Endothelial cell of umbilical vein (primary cell): ENCODE measurements at regions not wholly inside any gene's neighbourhood (a gene's known extent, or its start where the extent isn't known, plus 50 kb on each side); places are given as distances from the start of the nearest gene placed in this dataset.

ENCODE experiments used
- BruUV-seq: library from RNA; stranded (reverse); fragments of 400-500 nt; replicated peaks from 2 replicates; lab custom pipeline; 2021; lab: Mats Ljungman, UMichigan
- CTCF ChIA-PET: fragments of 300-600, 350-600 bp; sonication (Branson Sonifier 250); formaldehyde crosslinking; loops from one replicate; lab custom pipeline; 2021; ENCODE audit warnings: antibody characterized with exemption, inconsistent platforms; lab: Charles Lee
- POLR2A ChIA-PET: fragments of 300-600, 350-600 bp; sonication (Branson Sonifier 250); formaldehyde crosslinking; loops from one replicate; lab custom pipeline; 2021; ENCODE audit warnings: antibody characterized with exemption, inconsistent platforms; lab: Charles Lee
- DNase-seq: peaks from one replicate; pipeline ENCODE4 v3.0.0-alpha.2; 2011; ENCODE audit warnings: low read depth, low spot score
- FAIRE-seq: peaks from 2 replicates; lab custom pipeline; 2011; peaks lifted over from hg19 to GRCh38; lab: Jason Lieb, UNC
- H2AFZ ChIP-seq: 2 replicates; pipeline ENCODE4 v1.6.0; 2012; ENCODE audit warnings: low read depth, low read length, control low read depth, inconsistent platforms
- H3K27ac ChIP-seq: 2 replicates; pipeline ENCODE4 v1.5.1; 2011; ENCODE audit warnings: low read depth, mild to moderate bottlenecking, control low read depth, low read length, moderate library complexity; ENCODE audit not compliant: insufficient read depth
- H3K27me3 ChIP-seq, 2 experiments: 2 replicates each; pipeline versions ENCODE4 v1.6.0 to v1.6.1; 2011; ENCODE audit warnings: low read length in 2 of 2, mixed read lengths in 1 of 2; ENCODE audit not compliant: control insufficient read depth in 2 of 2, insufficient read depth in 2 of 2
- H3K36me3 ChIP-seq, 2 experiments: 2 replicates in 1 of 2; 3 replicates in 1 of 2; pipeline ENCODE4 v1.5.1; 2011; ENCODE audit warnings: low read length in 2 of 2, mild to moderate bottlenecking in 1 of 2, moderate library complexity in 1 of 2; ENCODE audit not compliant: control insufficient read depth in 2 of 2, insufficient read depth in 2 of 2; ENCODE audit errors: extremely low read depth in 1 of 2
- H3K4me1 ChIP-seq: 3 replicates; pipeline ENCODE4 v1.5.1; 2011; ENCODE audit warnings: mild to moderate bottlenecking, low read length; ENCODE audit not compliant: control insufficient read depth, insufficient read depth; ENCODE audit errors: extremely low read depth
- H3K4me2 ChIP-seq: 2 replicates; pipeline ENCODE4 v1.6.1; 2011; ENCODE audit warnings: low read length, control low read depth, mixed read lengths; ENCODE audit not compliant: insufficient read depth
- H3K4me3 ChIP-seq, 3 experiments: fragments of 200-600 bp in 1 of 3; sonication (generic), shearing (Covaris generic) in 1 of 3; replicated peaks in 1 of 3; 2 replicates each; pipeline ENCODE4 v1.5.1; 2011 to 2016; ENCODE audit warnings: control low read depth in 3 of 3, low read length in 3 of 3, mild to moderate bottlenecking in 2 of 3, inconsistent platforms in 1 of 3, low read depth in 1 of 3, moderate library complexity in 1 of 3; ENCODE audit not compliant: insufficient read depth in 1 of 3
- H3K79me2 ChIP-seq: 2 replicates; pipeline ENCODE4 v1.6.0; 2012; ENCODE audit warnings: low read length, inconsistent platforms; ENCODE audit not compliant: control insufficient read depth, insufficient read depth
- H3K9ac ChIP-seq: replicated peaks from 2 replicates; pipeline ENCODE3; 2011; ENCODE audit warnings: low read length, control low read depth; ENCODE audit not compliant: insufficient read depth; ENCODE audit errors: extremely low read depth
- H3K9me1 ChIP-seq: replicated peaks from 3 replicates; pipeline ENCODE4 v1.6.0; 2011; ENCODE audit warnings: mild to moderate bottlenecking, low read length; ENCODE audit not compliant: control insufficient read depth, insufficient read depth; ENCODE audit errors: extremely low read depth
- H3K9me3 ChIP-seq: replicated peaks from 2 replicates; pipeline ENCODE4 v1.5.1; 2012; ENCODE audit warnings: low read length, inconsistent platforms; ENCODE audit not compliant: control insufficient read depth, insufficient read depth
- H4K20me1 ChIP-seq: replicated peaks from 2 replicates; pipeline ENCODE3; 2011; ENCODE audit warnings: mild to moderate bottlenecking, low read length; ENCODE audit not compliant: control insufficient read depth, insufficient read depth; ENCODE audit errors: extremely low read depth
- CTCF ChIP-seq, 2 donors: IDR thresholded peaks; 1 replicate in 1 of 2; 2 replicates in 1 of 2; pipeline ENCODE4 v1.5.1; 2011; ENCODE audit warnings: low read length in 2 of 2, mild to moderate bottlenecking in 2 of 2, moderate library complexity in 2 of 2, control low read depth in 1 of 2, inconsistent platforms in 1 of 2, low read depth in 1 of 2; ENCODE audit not compliant: insufficient read depth in 1 of 2; ENCODE audit errors: extremely low read depth in 1 of 2
- EZH2 ChIP-seq: IDR thresholded peaks from 2 replicates; pipeline ENCODE4 v1.6.1; 2012; ENCODE audit warnings: borderline replicate concordance, low read depth, mild to moderate bottlenecking, moderate library complexity, low read length, inconsistent platforms; ENCODE audit not compliant: severe bottlenecking
- FOS ChIP-seq: IDR thresholded peaks from 2 replicates; pipeline ENCODE4 v1.6.1; 2011; ENCODE audit warnings: mild to moderate bottlenecking, low read length, moderate library complexity, borderline replicate concordance; ENCODE audit not compliant: insufficient read depth
- GATA2 ChIP-seq: IDR thresholded peaks from 2 replicates; pipeline ENCODE4 v1.7.0; 2011; ENCODE audit warnings: low read depth, mild to moderate bottlenecking, moderate library complexity, mixed read lengths, low read length; ENCODE audit not compliant: insufficient read length, insufficient read depth
- JUN ChIP-seq: IDR thresholded peaks from 2 replicates; pipeline ENCODE4 v1.6.1; 2011; ENCODE audit warnings: borderline replicate concordance, low read depth; ENCODE audit not compliant: insufficient read length, insufficient read depth
- MAX ChIP-seq: IDR thresholded peaks from 2 replicates; pipeline ENCODE4 v1.6.1; 2011; ENCODE audit not compliant: insufficient read depth, insufficient read length
- MYC ChIP-seq: IDR thresholded peaks from one replicate; pipeline ENCODE4 v1.6.1; 2011; ENCODE audit warnings: mild to moderate bottlenecking, low read depth, low read length
- POLR2A ChIP-seq: IDR thresholded peaks from 2 replicates; pipeline ENCODE4 v1.6.1; 2012; ENCODE audit warnings: low read depth, mild to moderate bottlenecking, control low read depth, low read length
- POLR2AphosphoS5 ChIP-seq: IDR thresholded peaks from 2 replicates; pipeline ENCODE4 v1.6.1; 2012; ENCODE audit warnings: low read depth, mild to moderate bottlenecking, control low read depth, low read length, moderate library complexity; ENCODE audit not compliant: insufficient read depth
- dilution Hi-C: fragments of 300-500 bp; cut with MboI; formaldehyde crosslinking; loops from one replicate; pipeline ENCODE4 v1.15.0; 2019; ENCODE audit warnings: low sequenced_read_pairs; ENCODE audit not compliant: extremely low pct_ligation_motif_present
- intact Hi-C: fragments of 100-400 bp; cut with micrococcal nuclease; formaldehyde crosslinking; loops from one replicate; pipeline ENCODE4 v1.10.0; 2022

- Histone ChIP-seq H3K9me3 (no peaks in the 10 kb centered on the region), H3K4me1 (no peaks in the 10 kb centered on the region), H3K27me3 (no peaks in the 10 kb centered on the region), H3K4me3 (no peak overlapping the region), H3K79me2 (no peaks in the 10 kb centered on the region), H3K36me3 (no peaks in the 10 kb centered on the region), H3K4me2 (no peak overlapping the region), H3K9me1 (no peaks in the 10 kb centered on the region), H2AFZ (no peak overlapping the region), H3K27ac (no peak overlapping the region), H4K20me1 (no peaks in the 10 kb centered on the region), H3K9ac (no peak overlapping the region)
- dilution Hi-C loops (no loop called here), intact Hi-C loops (no loop called here)
- FAIRE-seq: no peak
- TF ChIP-seq FOS (no peak), POLR2AphosphoS5 (no peak), JUN (no peak), EZH2 (no peak), POLR2A (no peak), GATA2 (no peak), MYC (no peak), MAX (no peak), CTCF (IDR thresholded peaks at IDR 0.05; ENCODE audit: extremely low read depth in 1 of 2, insufficient read depth in 1 of 2, low read depth in 1 of 2, low read length in 2 of 2) (no peak)
- no TSS peak for BruUV-seq
- DNase-seq: no peak
- ChIA-PET POLR2A (no interaction called here), CTCF (no interaction called here)
Measured at GRCh38 chr12:60096727-60097126, 500.9 kb downstream of the SLC16A7 start.
